Fibroblast of villous mesenchyme (primary cell): ENCODE measurements at regions not wholly inside any gene's neighbourhood (a gene's known extent, or its start where the extent isn't known, plus 50 kb on each side); places are given as distances from the start of the nearest gene placed in this dataset.
A peak's percentile ranks its signal among the peaks of the same experiment; 100 is the strongest.
"Not testable (repeated sequence)": the region's sequence is repeated elsewhere in the genome, so short reads cannot be mapped to it uniquely, and the experiment has no call there.

ENCODE experiments used
- DNase-seq: peaks from one replicate; pipeline ENCODE4 v3.0.0-alpha.2; 2010; ENCODE audit warnings: low read depth
- H3K4me3 ChIP-seq: 2 replicates; pipeline ENCODE4 v1.5.1; 2011; ENCODE audit warnings: low read depth, mild to moderate bottlenecking, low read length
- TF ChIP-seq, protein P1 (sequence below): IDR thresholded peaks from 2 replicates; pipeline ENCODE4 v1.5.1; 2012; ENCODE audit warnings: low read depth, mild to moderate bottlenecking, low read length; ENCODE audit not compliant: insufficient read depth

GRCh38 chr1:212166244-212166643 is 119.0 kb upstream of the PPP2R5A start:
- no peak overlapping the region for H3K4me3 ChIP-seq
- TF ChIP-seq, protein P1, sequence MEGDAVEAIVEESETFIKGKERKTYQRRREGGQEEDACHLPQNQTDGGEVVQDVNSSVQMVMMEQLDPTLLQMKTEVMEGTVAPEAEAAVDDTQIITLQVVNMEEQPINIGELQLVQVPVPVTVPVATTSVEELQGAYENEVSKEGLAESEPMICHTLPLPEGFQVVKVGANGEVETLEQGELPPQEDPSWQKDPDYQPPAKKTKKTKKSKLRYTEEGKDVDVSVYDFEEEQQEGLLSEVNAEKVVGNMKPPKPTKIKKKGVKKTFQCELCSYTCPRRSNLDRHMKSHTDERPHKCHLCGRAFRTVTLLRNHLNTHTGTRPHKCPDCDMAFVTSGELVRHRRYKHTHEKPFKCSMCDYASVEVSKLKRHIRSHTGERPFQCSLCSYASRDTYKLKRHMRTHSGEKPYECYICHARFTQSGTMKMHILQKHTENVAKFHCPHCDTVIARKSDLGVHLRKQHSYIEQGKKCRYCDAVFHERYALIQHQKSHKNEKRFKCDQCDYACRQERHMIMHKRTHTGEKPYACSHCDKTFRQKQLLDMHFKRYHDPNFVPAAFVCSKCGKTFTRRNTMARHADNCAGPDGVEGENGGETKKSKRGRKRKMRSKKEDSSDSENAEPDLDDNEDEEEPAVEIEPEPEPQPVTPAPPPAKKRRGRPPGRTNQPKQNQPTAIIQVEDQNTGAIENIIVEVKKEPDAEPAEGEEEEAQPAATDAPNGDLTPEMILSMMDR, result no peak
- DNase-seq, result no peak

GRCh38 chr1:212166644-212167043 is 118.6 kb upstream of the PPP2R5A start:
- no peak for DNase-seq
- TF ChIP-seq, protein P1, result no peak
- no peak overlapping the region for H3K4me3 ChIP-seq

DNA sequence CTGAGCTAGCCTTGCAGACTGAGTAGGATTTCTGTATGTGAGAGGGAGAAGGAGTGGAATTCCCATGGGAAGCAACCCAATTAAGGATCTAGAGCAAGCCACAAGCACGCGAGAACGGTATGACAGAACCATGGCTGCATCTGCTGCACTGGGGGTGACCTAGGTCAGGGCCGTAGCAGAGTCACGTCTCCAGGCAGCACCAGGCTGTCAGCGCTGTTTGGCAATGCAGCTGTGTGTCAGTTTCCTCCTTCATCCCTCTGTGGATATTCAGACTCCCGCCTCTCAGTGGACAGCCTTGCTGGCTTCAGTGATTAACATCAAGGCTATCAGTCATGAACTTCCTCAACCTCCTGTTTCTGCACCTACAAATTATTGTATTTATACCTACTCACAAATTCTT is 118.1 kb upstream of the PPP2R5A start:
- peak; percentile 93 for DNase-seq
- TF ChIP-seq, protein P1, result no peak
- no peak overlapping the region for H3K4me3 ChIP-seq

GRCh38 chr1:212173567-212173966 is 111.6 kb upstream of the PPP2R5A start:
- no peak overlapping the region for H3K4me3 ChIP-seq
- DNase-seq, result no peak
- TF ChIP-seq, protein P1, result no peak

DNA sequence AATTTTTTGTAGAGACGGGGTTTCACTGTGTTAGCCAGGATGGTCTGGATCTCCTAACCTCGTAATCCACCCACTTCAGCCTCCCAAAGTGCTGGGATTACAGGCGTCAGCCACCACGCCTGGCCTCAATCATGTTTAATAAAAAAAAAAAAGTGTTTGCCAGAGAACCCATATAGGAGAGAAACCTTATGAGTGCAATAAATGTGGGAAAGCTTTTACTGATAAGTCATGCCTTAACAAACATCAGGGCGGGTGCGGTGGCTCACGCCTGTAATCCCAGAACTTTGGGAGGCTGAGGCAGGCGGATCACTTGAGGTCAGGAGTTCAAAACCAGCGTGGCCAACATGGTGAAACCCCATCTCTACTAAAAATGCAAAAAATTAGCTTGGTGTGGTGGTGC is 110.9 kb upstream of the PPP2R5A start:
- DNase-seq, H3K4me3 ChIP-seq: not testable (repeated sequence)

DNA sequence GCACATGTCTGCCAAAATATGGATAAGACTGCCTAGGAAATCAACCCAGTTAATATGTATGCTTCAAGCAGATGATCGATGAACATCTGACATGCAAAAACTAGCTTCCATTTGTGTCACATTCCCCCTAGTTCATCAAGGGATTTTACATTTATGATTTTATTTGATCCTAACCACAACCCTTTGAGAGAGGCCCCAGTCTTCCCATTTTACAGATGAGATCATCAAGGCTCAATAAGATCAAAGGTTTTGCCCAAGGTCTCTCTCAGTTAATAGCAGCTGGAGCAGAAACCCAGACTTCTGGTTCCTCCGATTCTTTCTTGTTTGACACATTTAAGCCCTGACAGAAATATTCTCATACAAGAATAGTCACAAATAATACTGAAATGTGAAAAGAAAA is 107.7 kb upstream of the PPP2R5A start:
- TF ChIP-seq, protein P1, result no peak
- DNase-seq, result no peak
- no peak overlapping the region for H3K4me3 ChIP-seq

- H3K4me3 ChIP-seq, result no peak overlapping the region
- TF ChIP-seq, protein P1, result no peak
- no peak for DNase-seq
Measured at GRCh38 chr1:212178851-212179250, 106.4 kb upstream of the PPP2R5A start.
